EL (cell line): ENCODE measurements at regions not wholly inside any gene's neighbourhood (a gene's known extent, or its start where the extent isn't known, plus 50 kb on each side); places are given as distances from the start of the nearest gene placed in this dataset.

Experiments used
- DNase-seq: peaks from one replicate; pipeline ENCODE4 v3.0.0-alpha.2; 2016

DNA sequence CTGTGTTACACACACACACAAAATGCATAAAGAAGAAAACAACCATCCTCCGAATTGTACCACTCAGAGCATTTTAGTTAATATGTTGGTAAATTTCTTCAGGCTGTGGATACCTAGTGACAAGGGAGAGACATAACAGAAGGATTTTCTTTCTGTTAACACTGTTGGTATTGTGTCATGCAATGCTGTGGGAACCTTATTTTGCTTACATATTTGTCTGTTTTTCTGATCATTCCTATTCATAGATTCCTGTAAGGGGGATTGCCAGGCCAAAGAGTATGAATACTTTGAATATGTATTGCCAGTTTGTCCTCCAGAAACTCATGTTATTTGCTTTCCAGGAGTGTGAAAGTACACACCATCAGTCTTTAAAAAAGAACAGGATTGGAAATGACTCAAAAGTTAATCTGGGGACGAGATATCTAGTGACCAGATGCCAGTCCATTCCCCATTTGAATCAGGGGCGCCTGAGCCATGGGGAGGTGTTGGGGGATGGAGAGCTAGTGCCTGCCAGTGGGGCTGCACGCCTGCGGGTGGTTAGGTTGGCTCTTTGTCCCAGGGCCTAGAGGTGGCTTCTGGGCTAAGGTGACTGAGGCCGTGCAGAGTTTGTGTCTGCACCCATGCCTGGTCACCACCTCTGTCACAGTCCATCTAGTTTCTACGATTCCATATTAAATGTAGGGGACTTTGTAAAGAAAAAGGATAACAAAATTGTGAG is 142.0 kb downstream of the PTPN20 start:
- DNase-seq = no peak

DNA sequence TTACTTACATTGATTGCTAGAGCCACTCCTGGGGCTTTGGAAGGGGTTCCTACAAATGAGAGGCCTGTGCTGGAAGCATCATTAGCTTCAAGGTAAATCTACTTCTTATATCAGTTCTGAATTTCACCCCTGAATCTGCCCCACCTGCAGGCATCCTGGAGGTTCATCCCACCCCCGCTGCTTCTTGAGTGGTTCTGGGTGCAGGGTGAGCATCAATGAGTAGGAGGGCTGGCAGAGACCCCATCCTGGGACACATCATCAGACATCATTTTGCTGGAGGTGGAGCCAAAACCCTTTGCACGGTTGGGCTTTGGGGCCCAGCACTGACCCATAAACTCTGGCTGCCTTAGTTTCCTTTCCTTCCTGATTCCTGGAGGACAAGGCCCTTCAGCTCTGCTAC is 143.7 kb downstream of the PTPN20 start:
- no peak for DNase-seq

- DNase-seq = no peak
Observed at GRCh38 chr10:47055386-47056246, 144.4 kb downstream of the PTPN20 start.

GRCh38 chr10:47056247-47056510 is 145.0 kb downstream of the PTPN20 start:
- DNase-seq = no peak

DNA sequence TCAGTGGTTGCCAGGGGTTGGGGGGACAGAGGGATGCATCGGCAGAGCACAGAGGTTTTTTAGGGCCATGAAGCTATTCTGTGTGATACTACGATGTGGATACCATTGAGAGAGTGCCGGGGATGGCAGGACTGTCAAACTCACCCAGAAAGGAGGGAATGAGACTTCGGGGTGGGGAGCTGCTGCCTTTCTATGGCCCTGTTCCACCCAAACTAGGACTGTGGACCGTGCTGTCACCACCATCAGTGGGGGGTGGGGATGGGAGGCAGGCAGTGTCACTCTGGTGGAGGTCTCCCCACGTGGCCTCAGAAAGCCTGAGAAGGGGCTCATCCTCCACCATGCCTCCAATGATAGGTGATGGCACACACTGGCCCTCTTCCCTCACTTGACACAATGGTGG is 146.2 kb downstream of the PTPN20 start:
- DNase-seq = no peak

DNA sequence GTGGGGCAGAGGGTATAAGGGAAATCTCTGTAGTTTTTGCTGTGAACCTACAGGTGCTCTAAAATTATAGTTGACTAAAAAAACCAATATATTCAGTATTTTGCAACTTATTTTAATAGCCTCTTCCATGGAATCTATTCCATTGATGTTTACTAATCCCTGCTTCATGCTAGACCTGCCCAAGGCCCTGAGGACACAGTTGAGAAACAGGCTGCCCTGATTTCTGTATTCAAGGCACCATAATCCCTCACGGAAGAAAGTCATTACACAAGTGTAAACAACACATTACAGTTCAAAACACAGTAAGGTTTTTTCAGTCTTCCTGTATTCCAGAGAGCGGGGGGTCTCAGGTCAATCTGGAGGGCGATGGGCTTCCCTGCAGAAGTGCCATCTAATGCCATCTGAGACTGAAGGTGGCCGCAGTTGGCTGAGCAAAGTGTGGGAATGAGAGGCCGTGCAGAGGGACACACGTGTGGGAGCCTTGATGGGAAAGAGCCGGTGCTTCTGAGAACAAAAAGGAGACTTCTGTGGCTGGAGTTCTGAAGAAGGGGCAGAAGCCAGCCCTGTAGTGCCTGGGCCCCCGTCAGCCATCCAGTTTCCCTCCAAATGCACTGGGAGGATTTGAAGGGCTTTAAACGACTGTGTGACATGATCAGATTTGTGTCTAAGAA is 146.9 kb downstream of the PTPN20 start:
- DNase-seq = no peak

- DNase-seq = peak; percentile 50
Observed at GRCh38 chr10:47058961-47059391, 147.7 kb downstream of the PTPN20 start.

- no peak for DNase-seq
Observed at GRCh38 chr10:47059606-47060311, 148.5 kb downstream of the PTPN20 start.

GRCh38 chr10:47060356-47060755 is 149.1 kb downstream of the PTPN20 start:
- DNase-seq = no peak

DNA sequence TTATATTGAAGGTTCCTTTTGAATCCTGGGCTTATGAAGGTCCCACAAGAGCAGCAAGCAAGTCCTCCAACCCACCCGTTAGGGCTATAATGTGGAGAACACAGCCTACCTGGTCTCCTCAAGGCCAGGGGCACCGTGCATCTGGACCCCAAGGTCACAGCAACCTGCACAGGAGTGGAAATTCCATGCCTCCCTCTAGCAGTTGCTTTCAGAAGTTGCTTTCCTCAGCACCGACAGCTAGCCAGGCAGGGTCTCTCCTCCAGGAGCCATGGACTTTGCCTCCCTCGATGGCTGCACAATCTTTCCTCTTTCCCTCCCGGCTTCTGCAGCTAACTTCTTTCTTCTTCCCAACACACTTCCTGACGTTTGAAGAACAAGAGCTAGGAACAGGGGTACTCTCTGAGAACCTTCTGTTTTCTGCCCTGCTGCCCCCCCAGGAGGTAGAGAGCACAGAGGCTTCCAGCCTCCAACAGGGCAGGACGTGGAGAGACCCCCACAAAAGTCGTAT is 149.8 kb downstream of the PTPN20 start:
- DNase-seq = no peak

GRCh38 chr10:47061776-47062175 is 150.5 kb downstream of the PTPN20 start:
- DNase-seq = no peak

DNA sequence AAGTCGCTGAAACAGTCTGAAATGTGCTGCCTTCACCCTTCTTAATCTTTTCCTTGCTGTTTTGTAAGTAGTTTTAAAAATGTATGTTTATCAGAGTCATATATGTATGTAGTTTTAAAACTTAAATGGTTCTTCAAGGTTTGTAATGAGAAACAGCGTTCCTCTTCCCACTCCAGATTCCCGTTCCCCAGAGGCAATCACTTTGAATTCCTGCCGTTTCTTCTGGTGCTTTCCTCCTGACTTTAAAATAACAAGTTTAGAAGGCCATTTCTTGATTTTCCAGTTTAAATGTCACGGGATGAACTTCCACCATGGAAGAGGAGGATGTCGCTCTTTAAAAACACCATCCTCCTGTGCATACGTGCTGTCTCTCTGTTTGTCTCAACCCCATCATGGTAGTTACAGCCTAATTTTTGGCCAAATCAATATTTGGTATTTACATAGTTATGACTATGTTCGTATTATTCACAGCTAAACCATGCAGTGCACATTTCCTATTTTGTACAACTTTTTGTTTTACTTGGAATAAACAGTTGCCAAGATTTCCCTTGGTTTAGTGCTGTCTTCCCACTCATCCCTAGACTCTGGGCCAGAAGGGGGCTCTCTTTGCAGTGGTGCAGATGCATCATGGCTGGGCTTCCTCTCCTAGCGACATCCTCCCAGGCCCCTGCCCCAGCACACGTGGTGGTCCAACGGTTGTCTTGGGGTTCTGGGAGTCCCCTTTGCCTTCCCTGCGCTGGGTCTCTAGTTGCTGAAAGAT is 151.4 kb downstream of the PTPN20 start:
- no peak for DNase-seq

DNA sequence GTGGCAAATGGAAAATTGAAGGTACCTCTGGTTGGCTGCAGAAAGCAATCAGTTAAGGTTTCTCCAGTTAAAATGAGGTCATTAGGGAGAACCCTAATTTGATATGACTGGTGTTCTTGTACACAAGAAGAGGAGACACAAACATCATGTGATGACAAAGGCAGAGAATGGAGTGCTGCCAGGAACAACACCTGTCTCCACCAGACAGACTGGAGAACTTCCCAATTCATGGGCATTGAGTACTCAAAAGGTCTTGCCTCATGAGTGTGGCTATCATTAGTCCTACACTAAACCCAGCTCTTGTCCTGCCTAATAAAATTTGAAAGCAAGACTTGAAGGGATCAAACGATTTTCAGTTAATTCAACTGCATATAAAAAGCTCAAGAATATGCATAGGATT is 152.6 kb downstream of the PTPN20 start:
- no peak for DNase-seq

DNA sequence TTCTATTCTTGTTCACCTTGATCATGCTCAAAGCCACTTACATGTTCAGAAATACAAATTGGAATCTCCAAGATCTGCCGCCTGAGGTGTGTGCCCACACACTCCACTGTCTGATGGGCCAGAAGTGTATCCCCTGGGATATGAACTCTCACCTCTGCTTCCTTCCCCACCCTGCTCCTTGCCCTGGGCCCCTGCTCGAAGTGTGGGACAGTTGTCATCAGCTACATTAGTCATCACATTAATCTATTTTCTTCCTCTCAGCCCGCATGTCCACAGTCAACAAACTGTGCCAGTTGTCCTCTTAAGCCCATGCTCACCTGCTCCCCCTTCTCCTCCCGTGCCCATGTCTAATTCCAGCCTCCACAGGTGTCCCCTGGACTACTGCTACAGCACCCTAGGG is 154.7 kb downstream of the PTPN20 start:
- no peak for DNase-seq

DNA sequence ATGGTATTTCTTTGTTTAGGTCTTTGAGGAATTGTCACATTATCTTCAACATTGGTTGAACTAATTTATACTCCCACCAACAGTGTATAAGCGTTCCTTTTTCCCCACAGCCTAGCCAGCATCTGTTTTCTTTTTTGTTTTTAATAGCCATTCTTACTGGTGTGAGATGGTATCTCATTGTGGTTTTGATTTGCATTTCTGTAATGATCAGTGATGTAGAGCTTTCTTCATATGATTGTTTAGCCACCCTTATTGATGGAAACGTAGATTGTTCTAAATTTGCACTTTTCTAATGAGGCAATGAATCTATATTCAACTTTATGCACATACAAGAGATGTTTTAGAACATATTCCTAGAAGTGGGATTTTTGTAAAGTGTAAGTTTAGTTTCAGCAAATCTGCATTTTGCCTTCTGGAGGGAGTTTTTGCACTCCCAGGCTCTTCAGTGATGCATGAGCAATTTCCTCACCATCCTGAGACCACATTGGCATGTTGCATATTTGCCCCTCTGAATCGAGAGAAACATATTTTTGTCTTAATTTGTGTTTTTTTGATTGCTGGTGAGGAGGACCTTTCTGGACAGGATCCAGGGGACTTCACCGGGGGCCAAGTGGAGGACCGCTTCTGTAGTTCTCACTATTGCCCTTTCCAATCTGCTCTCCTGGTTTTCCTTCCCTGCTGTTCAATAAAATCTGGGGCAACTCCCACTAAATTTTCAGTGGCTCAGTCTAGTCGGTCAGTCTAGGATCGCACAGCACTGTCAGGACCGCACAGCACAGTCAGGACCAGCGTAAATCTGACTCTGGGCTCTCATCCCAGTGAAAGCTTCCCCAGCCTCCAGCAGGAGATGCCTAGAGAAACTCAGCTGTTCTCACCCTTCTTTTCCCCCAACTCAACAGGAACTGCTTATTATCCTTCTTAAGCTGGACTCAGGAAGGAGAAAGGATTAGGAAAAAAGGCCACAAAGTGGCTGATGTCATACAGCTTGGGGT is 157.0 kb downstream of the PTPN20 start:
- no peak for DNase-seq

DNA sequence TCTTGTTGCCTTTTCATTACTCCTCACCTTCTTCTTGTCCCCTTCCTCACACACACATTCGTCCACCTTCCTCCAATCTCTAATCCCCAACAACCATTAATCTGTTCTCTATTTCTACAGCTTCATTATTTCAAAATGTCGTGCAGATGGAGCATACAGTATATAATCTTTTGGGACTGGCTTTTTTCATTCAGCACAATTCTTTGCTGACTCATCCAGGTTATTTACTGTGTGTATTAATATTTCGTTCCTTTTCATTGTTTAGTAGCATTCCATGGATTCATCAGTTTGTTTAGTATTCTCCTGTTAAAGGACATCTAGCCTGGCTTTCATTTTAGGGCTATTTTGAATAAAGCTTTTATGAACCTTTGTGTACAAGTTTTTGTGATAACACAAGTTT is 159.3 kb downstream of the PTPN20 start:
- no peak for DNase-seq

GRCh38 chr10:47071891-47072290 is 160.7 kb downstream of the PTPN20 start:
- no peak for DNase-seq

DNA sequence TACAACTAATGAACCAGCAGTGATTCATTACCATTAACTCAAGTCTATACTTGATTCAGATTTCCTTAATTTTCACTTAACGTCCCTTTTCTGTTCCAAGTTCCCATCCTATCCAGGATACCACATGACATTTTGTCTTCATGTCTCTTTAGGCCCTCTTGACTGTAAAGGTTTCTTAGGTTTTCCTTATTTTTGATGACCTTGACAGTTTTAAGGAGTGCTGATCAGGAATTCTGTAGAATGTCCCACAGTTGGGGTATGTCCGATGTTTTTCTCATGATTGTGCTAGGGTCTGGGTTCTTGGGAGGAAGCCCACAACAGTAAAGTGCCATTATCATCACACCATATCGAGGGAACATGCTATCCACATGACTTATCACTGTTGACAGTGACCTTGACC is 162.7 kb downstream of the PTPN20 start:
- DNase-seq = no peak

- peak; percentile 55 for DNase-seq
Observed at GRCh38 chr10:47076949-47077361, 165.7 kb downstream of the PTPN20 start.

GRCh38 chr10:47077386-47077785 is 166.2 kb downstream of the PTPN20 start:
- DNase-seq = no peak

- no peak for DNase-seq
Observed at GRCh38 chr10:47077941-47078340, 166.7 kb downstream of the PTPN20 start.
